Ectodermal cell (in vitro differentiated cells): ENCODE measurements at regions not wholly inside any gene's neighbourhood (a gene's known extent, or its start where the extent isn't known, plus 50 kb on each side); places are given as distances from the start of the nearest gene placed in this dataset.

ENCODE experiments used
- H3K27ac ChIP-seq: 2 replicates; pipeline ENCODE4 v1.7.0; 2013; ENCODE audit warnings: mild to moderate bottlenecking, low read depth, low read length; ENCODE audit not compliant: insufficient read depth, poor library complexity, severe bottlenecking
- H3K27me3 ChIP-seq: 2 replicates; pipeline ENCODE4 v1.7.0; 2013; ENCODE audit warnings: mild to moderate bottlenecking, low read length; ENCODE audit not compliant: insufficient read depth, control insufficient read depth, poor library complexity, severe bottlenecking
- H3K36me3 ChIP-seq: one replicate; pipeline ENCODE4 v1.7.0; 2013; ENCODE audit warnings: low read length; ENCODE audit not compliant: control insufficient read depth, insufficient read depth
- H3K4me1 ChIP-seq: one replicate; pipeline ENCODE4 v1.7.0; 2013; ENCODE audit warnings: low read length; ENCODE audit not compliant: control insufficient read depth, insufficient read depth
- H3K4me3 ChIP-seq: 2 replicates; pipeline ENCODE4 v1.7.0; 2013; ENCODE audit warnings: low read depth, low read length, control low read depth; ENCODE audit not compliant: insufficient read depth
- H3K9me3 ChIP-seq: 2 replicates; pipeline ENCODE4 v1.7.0; 2013; ENCODE audit warnings: mild to moderate bottlenecking, low read length, moderate library complexity; ENCODE audit not compliant: control insufficient read depth
- WGBS, 2 experiments: methylation state at CpG; one replicate each; pipeline ENCODE4 v1.1.7; 2013; ENCODE audit warnings: missing lambda C conversion rate in 2 of 2; 5-methylcytosine and 5-hydroxymethylcytosine counted together

- peaks cover 14% of the 10 kb centered on the region for H3K27me3 ChIP-seq
- no peak overlapping the region for H3K4me3 ChIP-seq
- H3K27ac ChIP-seq: no peak overlapping the region
- 84 to 89% methylated on average over 2 of the region's 2 CpGs for WGBS, 2 experiments
- H3K4me1 ChIP-seq: no peaks in the 10 kb centered on the region
- H3K36me3 ChIP-seq: no peaks in the 10 kb centered on the region
- H3K9me3 ChIP-seq: no peaks in the 10 kb centered on the region
Observed at GRCh38 chr2:62576276-62576939, 70.4 kb upstream of the TMEM17 start.

GRCh38 chr2:62573936-62574335 is 67.9 kb upstream of the TMEM17 start:
- Histone ChIP-seq H3K4me3 (no peak overlapping the region), H3K27ac (no peak overlapping the region), H3K36me3 (no peaks in the 10 kb centered on the region), H3K4me1 (no peaks in the 10 kb centered on the region), H3K9me3 (no peaks in the 10 kb centered on the region), H3K27me3 (peaks cover 28% of the 10 kb centered on the region)

- Histone ChIP-seq H3K4me3 (no peak overlapping the region), H3K36me3 (no peaks in the 10 kb centered on the region), H3K27ac (no peak overlapping the region), H3K4me1 (no peaks in the 10 kb centered on the region), H3K9me3 (no peaks in the 10 kb centered on the region), H3K27me3 (peaks cover 28% of the 10 kb centered on the region)
- 96 to 98% methylated on average over 4 of the region's 4 CpGs for WGBS, 2 experiments
Observed at GRCh38 chr2:62573137-62573731, 67.2 kb upstream of the TMEM17 start.

- H3K4me1 ChIP-seq: no peaks in the 10 kb centered on the region
- H3K27ac ChIP-seq: no peak overlapping the region
- no peaks in the 10 kb centered on the region for H3K9me3 ChIP-seq
- H3K36me3 ChIP-seq: no peaks in the 10 kb centered on the region
- WGBS, 2 experiments: 29 to 33% methylated on average over 32 to 33 of the region's 35 CpGs
- H3K27me3 ChIP-seq: peaks cover 28% of the 10 kb centered on the region
- peak overlapping the region; percentile 11 for H3K4me3 ChIP-seq
Observed at GRCh38 chr2:62570861-62571698, 65.1 kb upstream of the TMEM17 start.

GRCh38 chr2:62569907-62570841 is 64.2 kb upstream of the TMEM17 start:
- H3K4me1 ChIP-seq: no peaks in the 10 kb centered on the region
- no peaks in the 10 kb centered on the region for H3K36me3 ChIP-seq
- no peaks in the 10 kb centered on the region for H3K9me3 ChIP-seq
- peaks cover 28% of the 10 kb centered on the region for H3K27me3 ChIP-seq
- H3K4me3 ChIP-seq: no peak overlapping the region
- whole genome bisulfite sequencing, 2 experiments: 40 to 47% methylated on average over 21 to 22 of the region's 23 CpGs
- H3K27ac ChIP-seq: no peak overlapping the region

GRCh38 chr2:62568983-62569837 is 63.2 kb upstream of the TMEM17 start:
- no peak overlapping the region for H3K4me3 ChIP-seq
- no peak overlapping the region for H3K27ac ChIP-seq
- peaks cover 28% of the 10 kb centered on the region for H3K27me3 ChIP-seq
- 89 to 91% methylated on average over 5 of the region's 5 CpGs for WGBS, 2 experiments
- H3K4me1 ChIP-seq: no peaks in the 10 kb centered on the region
- no peaks in the 10 kb centered on the region for H3K36me3 ChIP-seq
- H3K9me3 ChIP-seq: no peaks in the 10 kb centered on the region

- no peaks in the 10 kb centered on the region for H3K36me3 ChIP-seq
- H3K9me3 ChIP-seq: no peaks in the 10 kb centered on the region
- H3K4me1 ChIP-seq: no peaks in the 10 kb centered on the region
- no peak overlapping the region for H3K4me3 ChIP-seq
- peaks cover 28% of the 10 kb centered on the region for H3K27me3 ChIP-seq
- WGBS, 2 experiments: 100% methylated on average over 1 of the region's 1 CpG; no CpG with 5 or more reads in 1 of the 2 experiments
- no peak overlapping the region for H3K27ac ChIP-seq
Observed at GRCh38 chr2:62568074-62568473, 62.1 kb upstream of the TMEM17 start.

GRCh38 chr2:62567669-62568068 is 61.7 kb upstream of the TMEM17 start:
- Histone ChIP-seq H3K4me3 (no peak overlapping the region), H3K27ac (no peak overlapping the region), H3K36me3 (no peaks in the 10 kb centered on the region), H3K4me1 (no peaks in the 10 kb centered on the region), H3K9me3 (no peaks in the 10 kb centered on the region), H3K27me3 (peaks cover 27% of the 10 kb centered on the region)
- WGBS, 2 experiments: 83 to 95% methylated on average over 2 of the region's 2 CpGs

- Histone ChIP-seq H3K36me3 (no peaks in the 10 kb centered on the region), H3K27me3 (peaks cover 19% of the 10 kb centered on the region), H3K4me3 (no peak overlapping the region), H3K27ac (no peak overlapping the region), H3K4me1 (no peaks in the 10 kb centered on the region), H3K9me3 (no peaks in the 10 kb centered on the region)
- WGBS, 2 experiments: no CpG with 5 or more reads among the region's 1 CpG
Observed at GRCh38 chr2:62566847-62567246, 60.9 kb upstream of the TMEM17 start.
